Activated CD4-positive, alpha-beta memory T cell treated with anti-CD3 and anti-CD28 coated beads, Interleukin-2, amount 10 ng/mL, durations not matched to agents 7 days and 5 days (primary cell): ENCODE measurements at regions not wholly inside any gene's neighbourhood (a gene's known extent, or its start where the extent isn't known, plus 50 kb on each side); places are given as distances from the start of the nearest gene placed in this dataset.
"Not testable (repeated sequence)": the region's sequence is repeated elsewhere in the genome, so short reads cannot be mapped to it uniquely, and the experiment has no call there.

Source experiments
- CTCF ChIA-PET: fragments of 350-600 bp; sonication (Branson Sonifier 250); formaldehyde crosslinking; loops from one replicate; lab custom pipeline; 2021; ENCODE audit warnings: antibody characterized with exemption, inconsistent platforms; lab: Charles Lee
- POLR2A ChIA-PET: fragments of 350-600 bp; sonication (Branson Sonifier 250); formaldehyde crosslinking; loops from one replicate; lab custom pipeline; 2021; ENCODE audit warnings: antibody characterized with exemption; lab: Charles Lee
- DNase-seq: peaks from one replicate; pipeline ENCODE4 v3.0.0-alpha.2; 2020
- H3K27ac Mint-ChIP-seq: one replicate; pipeline ENCODE4 v1.8.0; 2021; ENCODE audit warnings: mild to moderate bottlenecking, mixed read lengths
- H3K27me3 Mint-ChIP-seq: one replicate; pipeline ENCODE4 v1.8.0; 2021; ENCODE audit warnings: mixed read lengths
- H3K36me3 Mint-ChIP-seq: one replicate; pipeline ENCODE4 v1.8.0; 2021; ENCODE audit warnings: low read depth, mixed read lengths
- H3K4me1 Mint-ChIP-seq: one replicate; pipeline ENCODE4 v1.8.0; 2021; ENCODE audit warnings: mixed read lengths
- H3K4me3 Mint-ChIP-seq: one replicate; pipeline ENCODE4 v1.8.0; 2021; ENCODE audit warnings: mild to moderate bottlenecking, mixed read lengths
- H3K9me3 Mint-ChIP-seq: one replicate; pipeline ENCODE4 v1.8.0; 2021; ENCODE audit warnings: mixed read lengths

- no peaks in the 10 kb centered on the region for H3K27me3 Mint-ChIP-seq
- H3K27ac Mint-ChIP-seq, result no peak overlapping the region
- no peaks in the 10 kb centered on the region for H3K36me3 Mint-ChIP-seq
- no peaks in the 10 kb centered on the region for H3K4me1 Mint-ChIP-seq
- no peak overlapping the region for H3K4me3 Mint-ChIP-seq
- POLR2A ChIA-PET, result no interaction called here
- no peak for DNase-seq
- CTCF ChIA-PET, result no interaction called here
- no peaks in the 10 kb centered on the region for H3K9me3 Mint-ChIP-seq
These were observed 128.5 kb downstream of the TBX3 start for GRCh38 chr12:114555451-114555850.

GRCh38 chr12:114547636-114548035, 136.3 kb downstream of the TBX3 start:
- POLR2A ChIA-PET, result no interaction called here
- no peak overlapping the region for H3K4me3 Mint-ChIP-seq
- no peak for DNase-seq
- H3K4me1 Mint-ChIP-seq, result no peaks in the 10 kb centered on the region
- CTCF ChIA-PET, result no interaction called here
- no peaks in the 10 kb centered on the region for H3K9me3 Mint-ChIP-seq
- no peaks in the 10 kb centered on the region for H3K36me3 Mint-ChIP-seq
- no peak overlapping the region for H3K27ac Mint-ChIP-seq
- no peaks in the 10 kb centered on the region for H3K27me3 Mint-ChIP-seq

GRCh38 chr12:114530417-114530816, 124.5 kb upstream of the TBX5 start:
- Mint-ChIP-seq H3K36me3 (no peaks in the 10 kb centered on the region), H3K27ac (no peak overlapping the region), H3K27me3 (no peaks in the 10 kb centered on the region), H3K4me3 (no peak overlapping the region), H3K4me1 (no peaks in the 10 kb centered on the region), H3K9me3 (no peaks in the 10 kb centered on the region)
- ChIA-PET CTCF (no interaction called here), POLR2A (no interaction called here)
- no peak for DNase-seq

- no peak for DNase-seq
- CTCF ChIA-PET, result no interaction called here
- H3K36me3 Mint-ChIP-seq, result no peaks in the 10 kb centered on the region
- no peaks in the 10 kb centered on the region for H3K9me3 Mint-ChIP-seq
- POLR2A ChIA-PET, result no interaction called here
- H3K27me3 Mint-ChIP-seq, result no peaks in the 10 kb centered on the region
- no peaks in the 10 kb centered on the region for H3K4me1 Mint-ChIP-seq
- no peak overlapping the region for H3K27ac Mint-ChIP-seq
- no peak overlapping the region for H3K4me3 Mint-ChIP-seq
These were observed 124.0 kb upstream of the TBX5 start for GRCh38 chr12:114529966-114530365.

GRCh38 chr12:114528766-114529165, 122.8 kb upstream of the TBX5 start:
- ChIA-PET CTCF (no interaction called here), POLR2A (no interaction called here)
- Mint-ChIP-seq H3K36me3 (no peaks in the 10 kb centered on the region), H3K27me3 (no peaks in the 10 kb centered on the region), H3K4me3 (no peak overlapping the region), H3K4me1 (no peaks in the 10 kb centered on the region), H3K9me3 (no peaks in the 10 kb centered on the region), H3K27ac (no peak overlapping the region)
- no peak for DNase-seq

- H3K4me1 Mint-ChIP-seq, H3K36me3 Mint-ChIP-seq, DNase-seq, H3K4me3 Mint-ChIP-seq, H3K27me3 Mint-ChIP-seq, POLR2A ChIA-PET, H3K9me3 Mint-ChIP-seq, H3K27ac Mint-ChIP-seq: not testable (repeated sequence)
- CTCF ChIA-PET, result interaction anchor here (0.6 kb wide), 1 partner anchor 10 kb away, joined by 6 read pairs; no protein-coding TSS in a partner anchor
These were observed 115.2 kb upstream of the TBX5 start for GRCh38 chr12:114521160-114521559.

GRCh38 chr12:114512351-114512750, 106.4 kb upstream of the TBX5 start:
- no peak for DNase-seq
- no peak overlapping the region for H3K27ac Mint-ChIP-seq
- H3K4me3 Mint-ChIP-seq, result no peak overlapping the region
- ChIA-PET POLR2A (no interaction called here), CTCF (interaction anchor here (1.3 kb wide), 1 partner anchor 532 kb away, joined by 5 read pairs; no protein-coding TSS in a partner anchor)
- no peaks in the 10 kb centered on the region for H3K27me3 Mint-ChIP-seq
- H3K9me3 Mint-ChIP-seq, result no peaks in the 10 kb centered on the region
- no peaks in the 10 kb centered on the region for H3K36me3 Mint-ChIP-seq
- no peaks in the 10 kb centered on the region for H3K4me1 Mint-ChIP-seq

- H3K27ac Mint-ChIP-seq, result no peak overlapping the region
- ChIA-PET POLR2A (no interaction called here), CTCF (interaction anchor here (0.8 to 4.0 kb wide), 9 partner anchors 8 to 541 kb away, joined by 3 to 64 read pairs (median 3); partner anchors contain the start of gene RBM19)
- H3K27me3 Mint-ChIP-seq, result peaks cover 5% of the 10 kb centered on the region
- H3K4me3 Mint-ChIP-seq, result no peak overlapping the region
- no peaks in the 10 kb centered on the region for H3K4me1 Mint-ChIP-seq
- H3K36me3 Mint-ChIP-seq, result no peaks in the 10 kb centered on the region
- no peaks in the 10 kb centered on the region for H3K9me3 Mint-ChIP-seq
- peak; percentile 58 for DNase-seq
These were observed 102.7 kb upstream of the TBX5 start for GRCh38 chr12:114508529-114509129.

- no peak for DNase-seq
- CTCF ChIA-PET, result interaction anchor here (4.0 kb wide), 1 partner anchor 525 kb away, joined by 64 read pairs; no protein-coding TSS in a partner anchor
- H3K9me3 Mint-ChIP-seq, result no peaks in the 10 kb centered on the region
- no peaks in the 10 kb centered on the region for H3K36me3 Mint-ChIP-seq
- H3K27me3 Mint-ChIP-seq, result peaks cover 8% of the 10 kb centered on the region
- POLR2A ChIA-PET, result no interaction called here
- H3K4me1 Mint-ChIP-seq, result no peaks in the 10 kb centered on the region
- H3K27ac Mint-ChIP-seq, result no peak overlapping the region
- H3K4me3 Mint-ChIP-seq, result no peak overlapping the region
These were observed 100.7 kb upstream of the TBX5 start for GRCh38 chr12:114506651-114507050.

- H3K36me3 Mint-ChIP-seq, result no peaks in the 10 kb centered on the region
- H3K4me3 Mint-ChIP-seq, result no peak overlapping the region
- peaks cover 17% of the 10 kb centered on the region for H3K27me3 Mint-ChIP-seq
- H3K9me3 Mint-ChIP-seq, result no peaks in the 10 kb centered on the region
- H3K27ac Mint-ChIP-seq, result no peak overlapping the region
- no peak for DNase-seq
- no peaks in the 10 kb centered on the region for H3K4me1 Mint-ChIP-seq
- ChIA-PET POLR2A (no interaction called here), CTCF (no interaction called here)
These were observed 98.4 kb upstream of the TBX5 start for GRCh38 chr12:114504311-114504710.

- Mint-ChIP-seq H3K36me3 (no peaks in the 10 kb centered on the region), H3K4me3 (no peak overlapping the region), H3K27me3 (peaks cover 17% of the 10 kb centered on the region), H3K4me1 (no peaks in the 10 kb centered on the region), H3K9me3 (no peaks in the 10 kb centered on the region), H3K27ac (no peak overlapping the region)
- CTCF ChIA-PET, result no interaction called here
- DNase-seq, result no peak
- POLR2A ChIA-PET, result no interaction called here
These were observed 95.5 kb upstream of the TBX5 start for GRCh38 chr12:114501474-114501807.

GRCh38 chr12:114500775-114501473, 95.0 kb upstream of the TBX5 start:
- H3K36me3 Mint-ChIP-seq, result no peaks in the 10 kb centered on the region
- no peak overlapping the region for H3K4me3 Mint-ChIP-seq
- no peak for DNase-seq
- no peaks in the 10 kb centered on the region for H3K9me3 Mint-ChIP-seq
- no peaks in the 10 kb centered on the region for H3K4me1 Mint-ChIP-seq
- ChIA-PET POLR2A (no interaction called here), CTCF (interaction anchor here (1.6 kb wide), 1 partner anchor 8 kb away, joined by 8 read pairs; no protein-coding TSS in a partner anchor)
- H3K27me3 Mint-ChIP-seq, result peaks cover 14% of the 10 kb centered on the region
- H3K27ac Mint-ChIP-seq, result no peak overlapping the region

- Mint-ChIP-seq H3K27me3 (peaks cover 13% of the 10 kb centered on the region), H3K36me3 (no peaks in the 10 kb centered on the region), H3K4me3 (no peak overlapping the region), H3K4me1 (no peaks in the 10 kb centered on the region), H3K27ac (no peak overlapping the region), H3K9me3 (no peaks in the 10 kb centered on the region)
- DNase-seq, result no peak
- ChIA-PET CTCF (interaction anchor here (1.6 kb wide), 1 partner anchor 8 kb away, joined by 8 read pairs; no protein-coding TSS in a partner anchor), POLR2A (no interaction called here)
These were observed 94.2 kb upstream of the TBX5 start for GRCh38 chr12:114500131-114500530.

- no peaks in the 10 kb centered on the region for H3K9me3 Mint-ChIP-seq
- no peaks in the 10 kb centered on the region for H3K36me3 Mint-ChIP-seq
- H3K27me3 Mint-ChIP-seq, result peaks cover 11% of the 10 kb centered on the region
- H3K4me3 Mint-ChIP-seq, result no peak overlapping the region
- no peaks in the 10 kb centered on the region for H3K4me1 Mint-ChIP-seq
- DNase-seq, result no peak
- ChIA-PET POLR2A (no interaction called here), CTCF (interaction anchor here (1.6 kb wide), 1 partner anchor 9 kb away, joined by 8 read pairs; no protein-coding TSS in a partner anchor)
- H3K27ac Mint-ChIP-seq, result no peak overlapping the region
These were observed 93.4 kb upstream of the TBX5 start for GRCh38 chr12:114499338-114499737.
